GM19099 (cell line): ENCODE measurements at regions not wholly inside any gene's neighbourhood (a gene's known extent, or its start where the extent isn't known, plus 50 kb on each side); places are given as distances from the start of the nearest gene placed in this dataset.

Experiments used
- POLR2A ChIP-seq: IDR thresholded peaks from 3 replicates; pipeline ENCODE4 v1.6.1; 2011; ENCODE audit warnings: low read depth; ENCODE audit not compliant: insufficient read length; ENCODE audit errors: extremely low read depth

GRCh38 chr2:41241325-41242000 is 789.6 kb upstream of the SLC8A1 start:
- no peak for TF ChIP-seq POLR2A

DNA sequence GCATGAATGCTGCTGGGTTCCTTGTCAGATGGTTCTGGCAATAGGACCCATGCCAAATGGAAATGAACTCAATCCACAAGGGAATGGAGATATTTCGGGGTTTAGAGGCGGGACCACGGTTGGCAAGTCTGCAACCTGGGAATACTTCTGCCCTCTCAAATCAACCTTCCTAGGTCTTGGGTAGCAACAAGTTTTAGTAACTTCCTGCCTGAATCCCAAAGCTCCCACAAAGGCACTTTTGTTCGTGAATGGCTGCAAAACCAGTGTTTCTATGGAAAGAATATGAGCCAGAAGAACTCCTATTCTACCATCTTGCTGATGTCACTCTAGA is 790.1 kb upstream of the SLC8A1 start:
- TF ChIP-seq POLR2A, result no peak

DNA sequence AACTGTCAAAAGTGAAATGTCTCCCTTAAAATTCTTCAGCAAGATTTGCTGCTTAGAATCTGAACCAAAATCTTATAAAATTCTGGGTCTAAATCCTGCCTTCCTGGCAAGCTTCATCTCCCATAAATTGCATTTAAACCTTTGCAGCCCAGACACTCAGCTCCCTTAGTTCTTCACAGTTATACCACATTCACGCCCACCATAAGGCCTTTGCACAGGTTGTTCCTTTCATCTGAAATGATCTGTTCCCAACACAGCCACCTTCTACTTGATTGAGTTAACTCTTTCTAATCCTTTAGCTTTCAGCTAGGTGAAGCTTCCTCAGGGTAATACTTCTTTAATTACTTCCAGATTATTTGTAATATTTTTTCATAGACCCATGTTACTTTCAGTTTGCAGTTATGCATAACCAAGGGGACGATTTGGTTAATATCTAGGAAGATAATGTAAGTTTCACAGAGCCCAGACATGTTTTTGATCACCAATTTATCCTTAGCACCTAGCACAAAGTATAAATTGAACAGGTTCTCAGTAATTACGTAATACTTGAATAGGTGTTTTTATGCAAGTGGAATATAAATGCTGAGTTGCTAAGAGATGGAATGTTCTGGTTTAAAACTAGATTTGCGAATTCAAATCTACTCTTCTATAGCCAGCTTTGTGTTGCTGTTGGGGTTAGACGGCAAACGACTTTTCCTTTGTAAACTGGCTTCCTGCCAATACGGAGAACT is 779.7 kb upstream of the PKDCC start:
- TF ChIP-seq POLR2A, result no peak

DNA sequence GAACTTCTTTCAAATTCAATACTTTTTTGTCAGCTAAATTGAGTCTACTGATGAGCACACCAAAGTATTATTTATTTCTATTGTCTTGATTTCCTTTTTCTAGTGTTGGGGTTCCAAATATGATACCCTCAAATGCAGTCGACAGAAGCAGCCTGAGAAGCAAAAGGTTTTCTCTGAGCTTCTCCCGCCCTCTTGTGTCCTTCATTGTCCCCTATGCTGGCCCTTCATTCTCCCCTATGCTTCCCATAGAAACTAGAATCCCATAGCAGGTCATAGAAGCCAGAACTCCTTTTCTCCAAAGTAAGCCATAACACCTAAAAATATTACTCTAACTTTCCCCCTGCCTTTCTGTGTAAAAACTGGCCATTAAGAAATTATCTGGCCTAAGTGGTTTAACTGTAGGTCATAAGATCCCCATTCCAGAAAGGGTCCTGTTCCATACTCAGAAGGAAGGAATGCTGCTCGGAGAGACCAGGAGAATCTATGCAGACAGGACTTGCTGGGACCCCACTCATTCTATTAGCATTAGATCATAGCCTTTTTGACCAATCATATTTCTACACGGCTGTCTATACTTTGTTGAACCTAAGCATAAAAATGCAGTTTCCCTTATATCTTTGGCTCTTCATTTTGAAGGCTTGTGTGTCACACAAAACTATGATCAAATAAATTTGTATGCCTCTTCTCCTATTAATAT is 764.6 kb upstream of the PKDCC start:
- no peak for TF ChIP-seq POLR2A

- TF ChIP-seq POLR2A, result no peak
These were observed 754.3 kb upstream of the PKDCC start for GRCh38 chr2:41293491-41293890.

GRCh38 chr2:41294331-41294730 is 753.5 kb upstream of the PKDCC start:
- TF ChIP-seq POLR2A, result no peak

DNA sequence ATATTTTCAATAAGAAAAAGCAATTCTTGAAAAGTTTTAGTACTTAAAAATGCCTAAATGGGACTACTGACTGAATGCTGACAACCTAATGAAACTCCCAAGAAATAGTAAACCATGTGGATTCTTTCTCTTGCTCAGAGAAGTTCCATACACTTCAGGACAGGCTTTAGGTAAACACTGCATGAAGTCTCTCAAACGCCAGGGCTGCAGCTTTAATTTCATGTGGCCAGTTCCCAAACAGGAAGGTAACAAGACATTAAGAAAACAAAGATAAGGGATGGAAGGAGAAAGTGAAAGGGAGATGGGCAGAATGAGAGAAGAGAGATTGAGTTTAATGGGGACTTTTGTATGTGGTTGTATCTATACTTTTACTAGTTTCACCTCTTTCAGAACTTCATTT is 734.7 kb upstream of the PKDCC start:
- TF ChIP-seq POLR2A, result no peak

DNA sequence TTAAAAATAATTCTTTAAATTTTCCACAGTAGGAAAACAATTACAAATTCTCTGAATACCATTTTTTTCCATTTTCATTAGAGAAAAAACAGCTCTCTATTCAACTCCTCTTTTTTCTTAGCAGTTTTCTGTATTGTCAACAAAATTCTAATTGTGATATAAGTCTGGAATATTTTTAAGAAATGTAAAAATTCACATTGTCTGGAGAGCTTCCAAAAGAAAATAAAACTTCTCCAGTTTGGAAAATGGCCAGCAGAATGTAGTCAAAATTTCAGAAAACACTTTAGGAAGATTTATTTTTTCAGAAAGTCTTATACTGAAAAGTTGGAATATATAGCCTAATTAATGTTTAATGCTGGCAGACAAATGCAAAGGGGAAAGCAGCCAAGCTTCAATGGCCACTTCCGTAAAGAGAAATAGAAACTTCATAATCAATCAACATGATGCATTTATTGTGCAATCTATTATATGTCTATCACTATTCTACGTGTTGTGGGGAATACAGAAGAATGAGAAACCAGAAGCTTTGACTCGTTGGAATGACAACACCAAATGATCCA is 733.2 kb upstream of the PKDCC start:
- TF ChIP-seq POLR2A, result no peak

- TF ChIP-seq POLR2A, result no peak
These were observed 728.4 kb upstream of the PKDCC start for GRCh38 chr2:41319437-41319836.

GRCh38 chr2:41320491-41320890 is 727.3 kb upstream of the PKDCC start:
- TF ChIP-seq POLR2A, result no peak

GRCh38 chr2:41321351-41321750 is 726.5 kb upstream of the PKDCC start:
- TF ChIP-seq POLR2A, result no peak

GRCh38 chr2:41326851-41327250 is 721.0 kb upstream of the PKDCC start:
- TF ChIP-seq POLR2A, result no peak

DNA sequence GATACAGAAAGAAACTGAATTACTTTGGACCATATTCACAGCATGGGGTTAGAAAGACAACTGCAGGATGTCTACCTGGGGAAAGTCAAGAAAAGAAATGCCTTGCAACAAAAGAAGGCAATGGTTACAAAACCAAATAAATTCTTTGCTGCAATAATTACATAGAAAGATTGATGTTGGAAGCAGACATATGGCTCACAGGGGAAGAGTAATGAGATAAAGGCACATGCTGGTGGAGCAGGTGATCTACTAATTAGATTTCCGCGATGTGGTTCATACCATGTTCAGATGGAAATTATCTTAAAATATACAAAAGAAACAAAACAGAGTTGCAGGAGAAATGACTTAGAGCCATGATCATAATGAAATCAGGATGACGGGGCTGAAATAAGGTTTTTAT is 718.8 kb upstream of the PKDCC start:
- TF ChIP-seq POLR2A, result no peak

DNA sequence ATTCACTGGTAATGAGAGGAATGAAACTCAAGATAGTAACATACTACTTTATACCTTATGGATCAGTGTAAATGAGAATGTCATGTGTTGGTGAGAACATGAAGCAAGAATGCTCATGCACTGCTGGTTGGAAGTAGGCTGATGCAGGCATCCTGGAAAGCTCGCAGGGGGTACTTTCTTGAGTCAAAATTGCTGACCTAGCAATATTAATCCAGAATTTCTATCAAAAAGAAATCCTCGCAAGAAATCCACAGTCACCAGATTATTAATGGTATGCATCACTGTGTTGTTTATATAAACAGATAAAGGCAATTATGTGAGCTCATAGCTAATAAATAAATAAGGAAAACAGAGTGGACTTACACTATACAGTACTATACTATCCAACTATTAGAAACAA is 713.7 kb upstream of the PKDCC start:
- TF ChIP-seq POLR2A, result no peak

DNA sequence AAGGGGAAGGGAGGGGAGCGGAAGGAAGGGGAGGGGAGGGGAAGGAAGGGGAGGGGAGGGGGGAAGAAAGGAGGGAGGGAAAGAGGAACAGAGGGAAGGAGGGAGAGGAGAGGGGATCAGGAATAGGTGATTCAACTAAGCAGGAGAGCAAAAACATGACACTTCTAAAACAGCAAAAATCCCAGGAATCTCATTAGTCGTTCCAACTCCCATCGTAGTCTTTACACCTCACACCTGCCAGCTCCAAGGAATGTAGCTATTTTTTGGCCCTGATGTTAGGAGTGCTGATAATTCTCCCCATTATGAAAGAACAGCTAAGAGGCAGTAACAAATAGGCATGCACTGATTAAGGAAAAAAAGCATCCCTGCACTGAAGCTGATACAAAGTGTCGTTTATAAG is 709.9 kb upstream of the PKDCC start:
- TF ChIP-seq POLR2A, result no peak

DNA sequence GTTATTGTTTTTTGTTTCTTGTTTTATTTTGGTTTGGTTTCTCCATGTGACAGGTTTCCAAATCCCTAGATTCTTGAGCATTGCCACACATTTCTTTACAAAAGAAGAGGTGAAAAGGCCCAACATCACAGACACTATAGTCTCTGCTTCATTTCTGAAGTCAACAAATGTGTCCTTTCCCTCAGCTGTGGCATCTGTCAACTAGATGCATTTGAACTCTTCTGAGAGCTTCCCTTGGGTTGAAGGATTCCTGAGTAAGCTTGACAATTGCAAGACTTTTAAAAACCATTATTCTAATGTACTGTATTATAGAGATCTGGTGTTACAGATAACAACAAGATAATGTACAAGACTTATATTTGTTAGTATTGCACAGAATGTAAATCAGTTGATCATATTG is 703.3 kb upstream of the PKDCC start:
- TF ChIP-seq POLR2A, result no peak

DNA sequence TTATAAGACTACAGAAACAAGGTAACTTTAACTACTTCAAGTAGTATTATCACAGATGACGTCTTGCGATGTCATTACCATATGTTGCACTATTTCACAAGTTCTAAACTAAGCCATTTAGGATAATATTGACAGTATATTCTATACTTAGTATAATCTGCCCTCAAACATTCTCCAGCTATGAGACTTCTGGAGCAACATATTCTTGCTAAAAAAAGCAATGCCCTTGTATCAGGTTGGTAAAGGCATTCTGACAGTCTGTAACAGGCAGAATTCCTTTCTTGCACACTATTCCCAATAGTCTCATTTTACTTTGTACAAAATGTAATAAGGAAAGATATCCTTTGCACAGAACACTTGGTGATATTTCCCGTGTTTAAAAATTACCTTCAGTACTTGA is 694.8 kb upstream of the PKDCC start:
- TF ChIP-seq POLR2A, result no peak

GRCh38 chr2:41355794-41356193 is 692.0 kb upstream of the PKDCC start:
- no peak for TF ChIP-seq POLR2A
